Panc1 (cell line): ENCODE measurements at regions not wholly inside any gene's neighbourhood (a gene's known extent, or its start where the extent isn't known, plus 50 kb on each side); places are given as distances from the start of the nearest gene placed in this dataset.

Experiments
- ATAC-seq: fragments of 200-7000 bp; cut with Tn5 transposase; 2 replicates; pipeline ENCODE4 v1.9.1; 2020; ENCODE audit warnings: mild to moderate bottlenecking, moderate library complexity
- BruUV-seq: library from RNA; stranded (reverse); fragments of 400-500 nt; replicated peaks from 2 replicates; lab custom pipeline; 2021; lab: Mats Ljungman, UMichigan
- CTCF ChIA-PET: fragments of 300-600 bp; sonication (Branson Sonifier 250); formaldehyde crosslinking; loops from one replicate; lab custom pipeline; 2022; ENCODE audit warnings: antibody characterized with exemption; lab: Charles Lee
- POLR2A ChIA-PET: fragments of 300-600 bp; sonication (Branson Sonifier 250); formaldehyde crosslinking; loops from one replicate; lab custom pipeline; 2022; ENCODE audit warnings: antibody characterized with exemption; lab: Charles Lee
- DNase-seq: peaks from one replicate; pipeline ENCODE4 v3.0.0-alpha.2; 2010; ENCODE audit warnings: low read depth, low spot score
- H3K27ac ChIP-seq: 2 replicates; pipeline ENCODE4 v1.5.1; 2011; ENCODE audit warnings: mild to moderate bottlenecking, low read length, inconsistent platforms
- H3K27me3 ChIP-seq: fragments of 200-500 bp; sonication (Bioruptor generic); 2 replicates; pipeline ENCODE4 v1.6.0; 2014; ENCODE audit warnings: low read length, inconsistent platforms; ENCODE audit not compliant: control insufficient read depth, insufficient read depth
- H3K36me3 ChIP-seq: fragments of 200-500 bp; sonication (Bioruptor generic); 2 replicates; pipeline ENCODE4 v1.5.1; 2014; ENCODE audit warnings: inconsistent platforms, mild to moderate bottlenecking, low read length, moderate library complexity; ENCODE audit not compliant: control insufficient read depth, insufficient read depth
- H3K4me1 ChIP-seq: 2 replicates; pipeline ENCODE4 v1.5.1; 2011; ENCODE audit warnings: inconsistent platforms, mild to moderate bottlenecking, low read length, moderate library complexity; ENCODE audit not compliant: control insufficient read depth, insufficient read depth
- H3K4me3 ChIP-seq, 2 experiments: 2 replicates each; pipeline ENCODE4 v1.5.1; 2011 to 2012; ENCODE audit warnings: low read depth in 2 of 2, low read length in 2 of 2, mild to moderate bottlenecking in 2 of 2, inconsistent platforms in 1 of 2, moderate library complexity in 1 of 2
- H3K9me3 ChIP-seq: fragments of 200-500 bp; sonication (Bioruptor generic); 2 replicates; pipeline ENCODE4 v1.5.1; 2014; ENCODE audit warnings: low read depth, mild to moderate bottlenecking, inconsistent platforms, low read length, moderate library complexity; ENCODE audit not compliant: control insufficient read depth, insufficient read depth
- POLR2AphosphoS5 ChIP-seq: IDR thresholded peaks from 2 replicates; pipeline ENCODE4 v1.6.1; 2012; ENCODE audit warnings: mild to moderate bottlenecking, low read depth, low read length, moderate library complexity
- SIN3A ChIP-seq: IDR thresholded peaks from 2 replicates; pipeline ENCODE4 v1.6.1; 2012; ENCODE audit warnings: low read depth, mild to moderate bottlenecking, low read length, moderate library complexity, borderline replicate concordance; ENCODE audit not compliant: insufficient read depth
- TCF7L2 ChIP-seq: IDR thresholded peaks from 2 replicates; pipeline ENCODE4 v1.6.1; 2011; ENCODE audit warnings: mild to moderate bottlenecking, low read depth, low read length, inconsistent platforms
- in situ Hi-C: cut with HindIII; loops from 2 replicates; pipeline ENCODE4 v1.10.0; 2016; ENCODE audit warnings: low sequenced_read_pairs, low pct_unique_long_range_greater_than_20kb
- intact Hi-C: fragments of 100-400 bp; cut with micrococcal nuclease; formaldehyde crosslinking; loops from one replicate; pipeline ENCODE4 v1.10.0; 2022; ENCODE audit not compliant: unreplicated experiment
- TF ChIP-seq, protein P1 (sequence below), 2 experiments: IDR thresholded peaks; 2 replicates each; pipeline ENCODE4 v1.6.1; 2011 to 2012; ENCODE audit warnings: low read depth in 2 of 2, control low read depth in 1 of 2, low read length in 1 of 2, mild to moderate bottlenecking in 1 of 2, moderate library complexity in 1 of 2; ENCODE audit not compliant: insufficient read depth in 1 of 2
- TF ChIP-seq, protein P2 (sequence below): fragments of 450-650 bp; IDR thresholded peaks from 2 replicates; pipeline ENCODE4 v1.5.1; 2017; ENCODE audit warnings: mild to moderate bottlenecking

DNA sequence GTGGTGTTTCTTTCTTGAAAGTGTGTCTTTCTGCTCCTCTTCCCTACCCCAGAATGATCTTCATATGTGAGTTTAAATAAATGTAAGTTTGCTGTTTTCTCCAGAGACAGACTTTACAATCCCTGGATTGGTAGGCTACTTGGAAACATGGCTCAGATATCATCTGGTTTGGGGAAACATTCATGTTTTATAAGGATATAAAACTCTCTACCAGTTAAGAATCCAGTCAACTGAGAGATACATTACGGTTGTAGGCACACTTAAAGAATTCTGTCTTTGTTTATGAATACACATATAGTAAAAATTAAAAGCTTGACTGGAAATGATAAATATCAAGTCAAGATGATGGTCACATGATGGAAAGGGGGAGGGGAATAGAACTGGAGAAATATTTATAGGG lies 739.3 kb downstream of the SLC4A3 start:
- intact Hi-C loops (no loop called here), in situ Hi-C loops (no loop called here)
- Histone ChIP-seq H3K4me1 (no peaks in the 10 kb centered on the region), H3K36me3 (no peaks in the 10 kb centered on the region), H3K9me3 (no peaks in the 10 kb centered on the region), H3K4me3 (no peak overlapping the region), H3K27me3 (no peaks in the 10 kb centered on the region), H3K27ac (no peak overlapping the region)
- ChIA-PET POLR2A (no interaction called here), CTCF (no interaction called here)
- TF ChIP-seq TCF7L2 (no peak), POLR2AphosphoS5 (no peak), SIN3A (no peak)
- TF ChIP-seq, protein P1, sequence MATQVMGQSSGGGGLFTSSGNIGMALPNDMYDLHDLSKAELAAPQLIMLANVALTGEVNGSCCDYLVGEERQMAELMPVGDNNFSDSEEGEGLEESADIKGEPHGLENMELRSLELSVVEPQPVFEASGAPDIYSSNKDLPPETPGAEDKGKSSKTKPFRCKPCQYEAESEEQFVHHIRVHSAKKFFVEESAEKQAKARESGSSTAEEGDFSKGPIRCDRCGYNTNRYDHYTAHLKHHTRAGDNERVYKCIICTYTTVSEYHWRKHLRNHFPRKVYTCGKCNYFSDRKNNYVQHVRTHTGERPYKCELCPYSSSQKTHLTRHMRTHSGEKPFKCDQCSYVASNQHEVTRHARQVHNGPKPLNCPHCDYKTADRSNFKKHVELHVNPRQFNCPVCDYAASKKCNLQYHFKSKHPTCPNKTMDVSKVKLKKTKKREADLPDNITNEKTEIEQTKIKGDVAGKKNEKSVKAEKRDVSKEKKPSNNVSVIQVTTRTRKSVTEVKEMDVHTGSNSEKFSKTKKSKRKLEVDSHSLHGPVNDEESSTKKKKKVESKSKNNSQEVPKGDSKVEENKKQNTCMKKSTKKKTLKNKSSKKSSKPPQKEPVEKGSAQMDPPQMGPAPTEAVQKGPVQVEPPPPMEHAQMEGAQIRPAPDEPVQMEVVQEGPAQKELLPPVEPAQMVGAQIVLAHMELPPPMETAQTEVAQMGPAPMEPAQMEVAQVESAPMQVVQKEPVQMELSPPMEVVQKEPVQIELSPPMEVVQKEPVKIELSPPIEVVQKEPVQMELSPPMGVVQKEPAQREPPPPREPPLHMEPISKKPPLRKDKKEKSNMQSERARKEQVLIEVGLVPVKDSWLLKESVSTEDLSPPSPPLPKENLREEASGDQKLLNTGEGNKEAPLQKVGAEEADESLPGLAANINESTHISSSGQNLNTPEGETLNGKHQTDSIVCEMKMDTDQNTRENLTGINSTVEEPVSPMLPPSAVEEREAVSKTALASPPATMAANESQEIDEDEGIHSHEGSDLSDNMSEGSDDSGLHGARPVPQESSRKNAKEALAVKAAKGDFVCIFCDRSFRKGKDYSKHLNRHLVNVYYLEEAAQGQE (IDR thresholded peaks at IDR 0.05; ENCODE audit: insufficient read depth in 1 of 2, low read depth in 2 of 2, low read length in 1 of 2): no peak
- TF ChIP-seq, protein P2, sequence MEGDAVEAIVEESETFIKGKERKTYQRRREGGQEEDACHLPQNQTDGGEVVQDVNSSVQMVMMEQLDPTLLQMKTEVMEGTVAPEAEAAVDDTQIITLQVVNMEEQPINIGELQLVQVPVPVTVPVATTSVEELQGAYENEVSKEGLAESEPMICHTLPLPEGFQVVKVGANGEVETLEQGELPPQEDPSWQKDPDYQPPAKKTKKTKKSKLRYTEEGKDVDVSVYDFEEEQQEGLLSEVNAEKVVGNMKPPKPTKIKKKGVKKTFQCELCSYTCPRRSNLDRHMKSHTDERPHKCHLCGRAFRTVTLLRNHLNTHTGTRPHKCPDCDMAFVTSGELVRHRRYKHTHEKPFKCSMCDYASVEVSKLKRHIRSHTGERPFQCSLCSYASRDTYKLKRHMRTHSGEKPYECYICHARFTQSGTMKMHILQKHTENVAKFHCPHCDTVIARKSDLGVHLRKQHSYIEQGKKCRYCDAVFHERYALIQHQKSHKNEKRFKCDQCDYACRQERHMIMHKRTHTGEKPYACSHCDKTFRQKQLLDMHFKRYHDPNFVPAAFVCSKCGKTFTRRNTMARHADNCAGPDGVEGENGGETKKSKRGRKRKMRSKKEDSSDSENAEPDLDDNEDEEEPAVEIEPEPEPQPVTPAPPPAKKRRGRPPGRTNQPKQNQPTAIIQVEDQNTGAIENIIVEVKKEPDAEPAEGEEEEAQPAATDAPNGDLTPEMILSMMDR: no peak
- DNase-seq (no peak), ATAC-seq (no peak)
- no TSS peak for BruUV-seq

DNA sequence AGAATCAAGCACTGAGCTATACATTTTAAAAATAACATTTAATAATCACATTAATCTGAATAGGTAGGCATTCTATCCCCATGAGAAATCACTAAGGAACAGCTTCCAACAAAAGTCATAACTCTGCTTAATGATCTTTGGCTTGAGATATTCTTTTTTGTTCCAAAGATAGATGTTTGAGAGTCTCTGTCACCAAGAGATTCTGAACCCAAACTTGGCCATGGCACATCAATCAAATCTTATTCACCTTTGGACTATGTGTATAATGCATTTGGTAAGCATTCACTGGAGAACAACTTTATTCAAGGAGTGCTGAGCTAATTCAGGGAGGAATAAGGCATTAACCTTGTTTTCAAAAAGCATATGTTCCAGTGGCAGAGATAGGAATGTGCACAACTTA lies 743.3 kb downstream of the SLC4A3 start:
- Histone ChIP-seq H3K27ac (no peak overlapping the region), H3K27me3 (no peaks in the 10 kb centered on the region), H3K9me3 (no peaks in the 10 kb centered on the region), H3K36me3 (no peaks in the 10 kb centered on the region), H3K4me1 (no peaks in the 10 kb centered on the region), H3K4me3 (no peak overlapping the region)
- ChIA-PET CTCF (no interaction called here), POLR2A (no interaction called here)
- BruUV-seq: no TSS peak
- in situ Hi-C loops (no loop called here), intact Hi-C loops (no loop called here)
- ATAC-seq (no peak), DNase-seq (no peak)
- TF ChIP-seq SIN3A (no peak), TCF7L2 (no peak), POLR2AphosphoS5 (no peak)
- TF ChIP-seq, protein P2: no peak
- TF ChIP-seq, protein P1 (IDR thresholded peaks at IDR 0.05; ENCODE audit: insufficient read depth in 1 of 2, low read depth in 2 of 2, low read length in 1 of 2): no peak
